Stimulated activated CD8-positive, alpha-beta memory T cell treated with anti-CD3 and anti-CD28 coated beads, Interleukin-12 subunit alpha, Interleukin-12 subunit beta, amount 100 ng/mL, for 4 hours (primary cell): ENCODE measurements at regions not wholly inside any gene's neighbourhood (a gene's known extent, or its start where the extent isn't known, plus 50 kb on each side); places are given as distances from the start of the nearest gene placed in this dataset.

Experiments
- DNase-seq: peaks from one replicate; pipeline ENCODE4 v3.0.0-alpha.2; 2020; ENCODE audit warnings: low read depth

- no peak for DNase-seq
Observed at GRCh38 chr21:38659936-38660332, 145.8 kb upstream of the ETS2 start.

- DNase-seq: no peak
Observed at GRCh38 chr21:38660333-38661196, 145.2 kb upstream of the ETS2 start.

DNA sequence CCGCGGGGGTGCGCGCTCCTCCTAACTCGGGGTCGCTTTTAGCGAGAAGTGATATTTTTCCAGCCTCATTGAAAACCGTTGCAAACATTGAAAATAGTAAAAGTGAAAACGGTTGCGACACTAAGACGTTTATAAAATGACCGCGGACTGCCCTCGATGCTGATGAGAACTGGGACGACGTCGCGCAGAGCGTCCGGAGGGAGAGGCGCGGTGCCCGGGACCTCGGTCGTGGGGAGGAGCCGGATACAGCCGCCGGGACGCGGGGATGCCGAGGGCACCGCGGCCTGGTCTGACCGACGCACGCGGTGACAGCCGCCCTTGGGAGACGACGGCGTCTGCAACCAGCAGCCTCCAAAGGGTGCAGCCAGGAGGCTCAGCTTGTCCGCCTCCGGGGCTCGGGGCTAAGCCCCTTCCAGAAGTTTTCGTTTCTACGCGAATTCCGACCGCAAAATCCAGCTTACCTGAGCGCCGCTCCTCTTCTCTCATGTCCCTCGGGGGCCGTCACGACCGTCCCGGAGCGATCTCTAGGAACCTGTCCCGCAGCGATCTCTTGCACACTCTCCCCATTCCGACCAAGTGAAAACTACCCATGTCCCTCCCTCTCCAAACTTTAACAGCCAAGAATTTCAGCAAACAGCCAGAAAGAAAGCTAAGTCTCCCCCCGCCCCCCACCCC, 144.4 kb upstream of the ETS2 start:
- no peak for DNase-seq

GRCh38 chr21:38661889-38662568, 143.7 kb upstream of the ETS2 start:
- DNase-seq: no peak

DNA sequence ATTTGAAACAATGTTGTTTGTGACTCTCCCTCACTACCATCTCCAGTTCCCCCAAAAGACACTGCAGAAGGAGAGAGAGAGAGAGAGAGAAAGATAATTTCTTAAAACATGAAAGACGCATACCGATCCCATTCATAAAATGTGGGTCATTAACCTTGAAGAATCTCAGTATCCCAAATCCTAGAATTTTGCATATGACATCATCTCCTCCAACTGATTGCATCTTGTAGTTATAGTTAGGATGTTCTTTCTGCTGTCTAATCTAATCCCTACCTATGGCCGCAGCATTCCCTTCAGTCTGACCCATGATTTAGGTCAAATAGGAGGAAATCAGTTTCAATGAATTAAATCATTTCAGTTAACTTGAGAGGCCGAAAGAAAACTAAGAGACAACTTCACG, 142.4 kb upstream of the ETS2 start:
- no peak for DNase-seq

- no peak for DNase-seq
Observed at GRCh38 chr21:38664315-38664714, 141.4 kb upstream of the ETS2 start.

DNA sequence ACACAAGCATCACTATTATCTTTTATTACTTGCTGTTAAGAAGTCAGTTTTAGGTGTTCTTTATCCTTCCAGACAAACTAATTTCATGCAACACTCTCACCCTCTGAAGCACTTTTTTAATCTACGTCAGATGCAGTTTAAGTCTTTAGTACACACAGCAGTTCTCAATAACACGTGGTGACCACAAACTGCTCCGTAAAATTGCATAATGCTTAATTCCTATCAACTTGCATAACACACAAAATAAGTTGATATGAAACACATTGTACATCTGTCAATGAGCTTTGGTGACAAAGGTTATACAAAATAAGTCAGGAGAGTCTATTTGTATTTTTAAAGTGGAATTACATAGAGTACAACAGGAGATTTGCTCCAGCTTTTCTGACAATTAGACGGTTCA, 140.9 kb upstream of the ETS2 start:
- no peak for DNase-seq

GRCh38 chr21:38667291-38667870, 138.3 kb upstream of the ETS2 start:
- DNase-seq: no peak

DNA sequence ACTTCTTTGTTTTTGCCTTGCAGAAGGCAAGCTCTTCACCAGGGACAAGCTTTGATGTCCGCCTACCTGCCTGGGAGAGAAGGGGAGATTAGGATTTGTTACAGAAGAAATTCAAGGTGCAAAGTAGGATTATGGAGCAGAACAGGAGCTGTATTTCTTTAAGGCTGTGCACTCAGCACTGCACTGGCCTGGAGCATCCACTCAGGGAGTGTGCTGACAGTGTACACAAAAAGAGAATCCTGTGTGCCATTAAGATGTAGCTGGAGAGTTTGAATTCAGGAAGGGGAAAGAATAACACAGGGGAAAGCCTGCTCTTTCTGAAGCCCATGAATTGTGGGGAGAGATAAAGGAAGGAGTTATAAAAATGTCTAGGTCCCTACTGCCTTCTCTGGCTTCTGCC, 137.7 kb upstream of the ETS2 start:
- no peak for DNase-seq

DNA sequence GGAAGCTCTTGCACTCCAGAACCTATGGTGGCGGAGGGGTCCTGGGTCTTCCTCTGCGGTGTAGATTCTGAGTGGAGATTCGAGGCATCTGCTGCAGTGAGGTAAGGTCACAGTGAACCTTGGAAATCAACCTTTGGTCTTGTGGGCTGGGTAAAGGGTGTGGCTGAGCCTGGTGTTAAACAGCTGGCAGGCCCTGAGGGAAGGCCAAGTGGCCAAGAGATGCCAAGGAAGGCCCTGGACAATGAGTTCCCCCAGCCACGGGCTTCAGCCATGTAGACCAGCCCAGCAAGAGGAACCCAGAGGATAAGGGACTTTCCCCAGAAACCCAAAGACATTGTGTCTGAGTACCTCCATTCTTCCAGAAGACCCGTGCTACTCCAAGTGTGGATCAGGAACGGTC, 137.2 kb upstream of the ETS2 start:
- DNase-seq: no peak

GRCh38 chr21:38669186-38669585, 136.5 kb upstream of the ETS2 start:
- no peak for DNase-seq

DNA sequence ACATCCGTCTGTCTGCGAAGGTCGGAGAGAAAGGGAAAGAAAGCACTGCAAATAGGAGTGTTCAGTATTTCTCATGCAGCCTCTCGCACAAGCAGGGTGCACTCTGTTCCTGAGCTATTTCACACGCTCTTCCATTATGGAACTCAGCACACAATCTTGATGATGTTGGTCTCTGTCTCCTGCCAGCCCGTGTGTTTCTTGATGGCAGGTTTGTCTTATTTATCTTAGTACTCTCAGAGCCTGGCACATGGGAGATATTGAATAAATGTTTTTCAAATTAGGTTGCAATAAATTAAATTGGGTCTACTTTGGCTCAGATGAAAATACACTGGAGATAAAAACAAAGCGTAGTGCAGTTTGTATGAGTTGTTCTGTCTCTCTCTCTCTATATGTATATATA, 134.9 kb upstream of the ETS2 start:
- no peak for DNase-seq

DNA sequence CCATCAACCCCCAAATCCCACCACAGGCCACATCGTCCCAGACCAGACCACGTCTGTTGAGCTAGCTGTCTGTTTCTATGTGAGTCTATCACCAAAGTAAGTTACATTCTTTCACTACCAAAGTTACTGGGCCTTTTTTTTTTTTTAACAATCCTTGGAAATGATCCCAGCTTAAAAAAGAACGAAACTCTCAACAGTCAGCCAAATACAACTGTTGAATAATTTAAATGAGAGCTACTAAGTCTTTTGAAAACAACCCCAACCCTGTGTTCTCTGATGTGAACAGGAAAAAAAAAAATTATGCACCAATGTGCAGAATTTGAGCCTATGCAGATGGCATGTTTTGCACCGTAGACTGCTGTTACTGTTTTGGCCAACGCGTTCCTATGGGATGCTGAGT, 134.0 kb upstream of the ETS2 start:
- DNase-seq: no peak

DNA sequence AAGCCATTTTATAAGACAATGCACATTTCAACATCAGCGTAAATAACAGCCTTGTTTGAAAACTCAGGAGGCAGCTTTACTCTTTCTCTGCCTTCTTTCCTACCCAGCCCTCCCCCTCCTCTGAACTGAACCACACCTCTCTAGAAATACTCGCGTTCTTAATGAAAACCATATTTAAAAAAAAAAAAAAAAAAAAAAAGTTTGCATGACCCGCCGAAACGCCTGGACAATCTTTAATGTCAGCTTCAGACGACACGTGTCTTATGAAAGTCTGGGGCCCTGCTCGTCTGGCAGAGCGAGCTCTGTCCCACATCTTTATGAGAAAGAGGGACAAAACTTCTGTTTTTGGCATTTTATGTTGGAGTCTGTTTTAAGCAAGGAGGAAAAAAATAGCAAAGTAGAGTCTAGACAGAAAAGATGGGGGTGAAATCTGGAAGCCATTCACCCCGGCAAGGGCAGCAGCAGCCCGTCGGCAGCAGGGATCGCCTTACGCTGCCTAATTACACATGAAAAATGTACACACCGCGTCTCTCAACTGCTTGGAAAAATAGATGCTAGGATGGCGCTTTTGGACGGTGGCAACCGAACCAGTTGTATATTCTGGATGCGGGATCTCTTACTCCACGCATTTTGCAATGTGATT, 130.4 kb upstream of the ETS2 start:
- no peak for DNase-seq

DNA sequence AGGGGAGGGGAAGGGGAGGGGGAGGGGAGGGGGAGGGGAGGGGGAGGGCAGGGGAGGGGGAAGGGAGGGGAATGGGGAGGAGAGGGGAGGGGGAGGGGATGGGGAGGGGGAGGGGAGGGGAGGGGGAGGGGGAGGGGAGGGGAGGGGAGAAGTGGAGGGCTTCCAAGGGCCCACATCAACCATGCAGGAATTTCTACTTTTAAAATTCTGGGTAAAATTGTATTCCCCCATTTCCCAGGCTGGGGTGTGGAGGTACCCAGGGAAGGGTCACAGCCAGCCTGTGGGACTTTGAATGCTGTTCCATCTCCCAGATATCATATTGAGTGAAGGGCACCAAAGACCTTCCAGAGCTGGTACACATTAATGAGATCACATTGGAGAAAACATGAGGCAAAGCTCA, 126.9 kb upstream of the ETS2 start:
- no peak for DNase-seq

- no peak for DNase-seq
Observed at GRCh38 chr21:38679534-38679933, 126.2 kb upstream of the ETS2 start.

GRCh38 chr21:38680401-38680800, 125.3 kb upstream of the ETS2 start:
- no peak for DNase-seq

- DNase-seq: no peak
Observed at GRCh38 chr21:38683222-38683621, 122.5 kb upstream of the ETS2 start.

GRCh38 chr21:38688068-38688467, 117.7 kb upstream of the ETS2 start:
- DNase-seq: no peak

- DNase-seq: no peak
Observed at GRCh38 chr21:38691631-38692030, 114.1 kb upstream of the ETS2 start.

DNA sequence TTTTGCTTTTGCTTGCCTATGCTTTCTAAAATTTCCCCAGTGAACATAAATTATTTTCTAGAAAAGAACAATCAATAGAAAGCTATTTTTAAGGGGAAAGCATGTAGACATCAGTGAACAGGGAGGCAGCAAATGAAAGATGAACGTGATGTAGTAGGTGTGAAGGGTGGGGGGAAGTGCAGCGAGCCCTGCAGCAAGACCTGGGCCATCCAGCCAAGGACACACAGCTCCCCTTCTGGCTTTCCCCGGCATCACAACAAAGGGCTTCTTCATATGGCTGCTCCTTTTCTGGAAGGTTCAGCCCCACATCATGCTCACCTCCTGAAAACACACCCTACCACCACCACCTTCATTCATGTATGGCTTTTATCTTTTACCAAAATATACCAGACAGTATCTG, 109.2 kb upstream of the ETS2 start:
- no peak for DNase-seq

GRCh38 chr21:38699048-38699447, 106.7 kb upstream of the ETS2 start:
- DNase-seq: no peak
